ENCODE measurements at regions not wholly inside any gene's neighbourhood (a gene's known extent, or its start where the extent isn't known, plus 50 kb on each side); places are given as distances from the start of the nearest gene placed in this dataset.

DNA sequence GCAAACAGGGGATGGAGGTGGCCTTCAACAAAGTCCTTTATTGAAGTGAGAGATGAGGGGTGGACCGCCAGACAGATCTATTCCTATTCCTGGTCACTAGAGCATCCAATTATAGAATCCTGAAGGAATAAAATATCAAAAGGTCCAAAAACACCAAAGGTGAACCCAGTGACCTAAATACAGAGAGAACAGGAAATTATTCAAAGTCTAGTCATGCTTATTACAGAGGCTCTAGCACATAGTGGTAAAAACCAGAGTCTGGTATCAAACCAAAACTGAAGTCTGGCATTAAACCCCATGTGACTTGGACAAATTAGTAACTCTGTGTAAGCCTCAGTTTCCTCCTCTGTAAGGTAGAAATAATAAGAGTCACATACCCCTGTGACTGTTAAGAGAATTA is 100.5 kb upstream of the SNX2 start:
- TF ChIP-seq EZH2 (optimal IDR thresholded peaks at IDR 0.05; ENCODE audit: low read depth, low read length) = no peak
- no peak for TF ChIP-seq EZH2phosphoT487 (IDR thresholded peaks at IDR 0.05; ENCODE audit: low read length)
- TF ChIP-seq, protein P1, sequence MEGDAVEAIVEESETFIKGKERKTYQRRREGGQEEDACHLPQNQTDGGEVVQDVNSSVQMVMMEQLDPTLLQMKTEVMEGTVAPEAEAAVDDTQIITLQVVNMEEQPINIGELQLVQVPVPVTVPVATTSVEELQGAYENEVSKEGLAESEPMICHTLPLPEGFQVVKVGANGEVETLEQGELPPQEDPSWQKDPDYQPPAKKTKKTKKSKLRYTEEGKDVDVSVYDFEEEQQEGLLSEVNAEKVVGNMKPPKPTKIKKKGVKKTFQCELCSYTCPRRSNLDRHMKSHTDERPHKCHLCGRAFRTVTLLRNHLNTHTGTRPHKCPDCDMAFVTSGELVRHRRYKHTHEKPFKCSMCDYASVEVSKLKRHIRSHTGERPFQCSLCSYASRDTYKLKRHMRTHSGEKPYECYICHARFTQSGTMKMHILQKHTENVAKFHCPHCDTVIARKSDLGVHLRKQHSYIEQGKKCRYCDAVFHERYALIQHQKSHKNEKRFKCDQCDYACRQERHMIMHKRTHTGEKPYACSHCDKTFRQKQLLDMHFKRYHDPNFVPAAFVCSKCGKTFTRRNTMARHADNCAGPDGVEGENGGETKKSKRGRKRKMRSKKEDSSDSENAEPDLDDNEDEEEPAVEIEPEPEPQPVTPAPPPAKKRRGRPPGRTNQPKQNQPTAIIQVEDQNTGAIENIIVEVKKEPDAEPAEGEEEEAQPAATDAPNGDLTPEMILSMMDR (IDR thresholded peaks at IDR 0.05; ENCODE audit: low read length) = no peak
- Histone ChIP-seq H3K9me3 (replicated peaks; ENCODE audit: insufficient read depth, low read length) (no peaks in the 10 kb centered on the region), H3K27ac (ENCODE audit: low read length) (no peak overlapping the region), H3K79me2 (ENCODE audit: low read length) (no peaks in the 10 kb centered on the region), H3K9me2 (replicated peaks; ENCODE audit: insufficient read depth, low read length) (no peaks in the 10 kb centered on the region), H2AFZ (ENCODE audit: low read length) (no peak overlapping the region), H3K27me3 (replicated peaks; ENCODE audit: insufficient read depth, low read length) (no peaks in the 10 kb centered on the region), H3K4me3 (ENCODE audit: low read length) (no peak overlapping the region), H3F3A (ENCODE audit: insufficient read depth, low read length) (no peaks in the 10 kb centered on the region), H4K20me1 (ENCODE audit: insufficient read depth, low read length) (no peaks in the 10 kb centered on the region), H3K36me3 (replicated peaks; ENCODE audit: insufficient read depth, low read length) (no peaks in the 10 kb centered on the region), H3K9ac (ENCODE audit: low read length) (no peak overlapping the region), H3K4me2 (ENCODE audit: low read depth, low read length) (no peak overlapping the region), H3K4me1 (ENCODE audit: low read length) (no peaks in the 10 kb centered on the region)
- DNase-seq = no peak

DNA sequence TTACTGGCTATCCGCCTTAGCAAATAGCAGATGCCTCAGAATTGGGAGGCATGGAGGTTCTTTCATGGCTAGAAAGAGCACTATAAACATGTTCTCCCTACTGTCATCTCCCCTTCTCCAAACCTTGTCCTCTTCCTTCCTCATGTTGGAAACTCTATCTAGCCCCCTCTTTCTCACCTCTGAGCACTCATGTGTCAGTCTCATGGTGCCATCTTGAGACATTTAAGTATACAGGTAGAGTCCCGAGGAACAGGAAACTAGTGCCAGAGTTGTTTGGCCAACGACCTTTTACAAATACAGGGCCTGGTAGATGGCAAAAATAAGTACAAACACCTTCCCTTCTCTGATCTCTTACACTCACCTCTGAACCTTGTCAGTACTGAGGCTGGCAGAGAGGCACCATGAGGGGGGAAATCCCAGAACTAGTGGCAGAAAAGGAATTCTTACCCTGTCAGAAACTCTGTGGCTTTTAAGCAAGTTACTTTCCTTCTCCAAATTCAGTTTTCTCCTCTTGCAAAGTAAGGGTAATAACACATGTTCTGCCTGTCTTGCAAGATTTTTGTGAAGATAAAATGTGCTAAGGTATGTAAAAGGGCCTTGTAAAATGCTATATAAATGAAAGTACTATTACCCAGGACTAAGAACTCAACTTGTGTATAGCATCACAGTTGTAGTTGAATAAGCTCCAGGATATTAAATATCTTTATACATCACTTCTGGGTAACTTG is 94.1 kb upstream of the SNX2 start:
- Histone ChIP-seq H3K79me2 (ENCODE audit: low read length) (no peaks in the 10 kb centered on the region), H4K20me1 (ENCODE audit: insufficient read depth, low read length) (no peaks in the 10 kb centered on the region), H3K9me3 (replicated peaks; ENCODE audit: insufficient read depth, low read length) (no peaks in the 10 kb centered on the region), H3K27ac (ENCODE audit: low read length) (no peak overlapping the region), H3K9me2 (replicated peaks; ENCODE audit: insufficient read depth, low read length) (no peaks in the 10 kb centered on the region), H3K9ac (ENCODE audit: low read length) (no peak overlapping the region), H3K36me3 (replicated peaks; ENCODE audit: insufficient read depth, low read length) (no peaks in the 10 kb centered on the region), H2AFZ (ENCODE audit: low read length) (no peak overlapping the region), H3K27me3 (replicated peaks; ENCODE audit: insufficient read depth, low read length) (no peaks in the 10 kb centered on the region), H3K4me2 (ENCODE audit: low read depth, low read length) (no peak overlapping the region), H3K4me3 (ENCODE audit: low read length) (no peak overlapping the region), H3F3A (ENCODE audit: insufficient read depth, low read length) (no peaks in the 10 kb centered on the region), H3K4me1 (ENCODE audit: low read length) (no peaks in the 10 kb centered on the region)
- TF ChIP-seq EZH2 (optimal IDR thresholded peaks at IDR 0.05; ENCODE audit: low read depth, low read length) (no peak), EZH2phosphoT487 (IDR thresholded peaks at IDR 0.05; ENCODE audit: low read length) (no peak)
- TF ChIP-seq, protein P1 (IDR thresholded peaks at IDR 0.05; ENCODE audit: low read length) = no peak
- no peak for DNase-seq

DNA sequence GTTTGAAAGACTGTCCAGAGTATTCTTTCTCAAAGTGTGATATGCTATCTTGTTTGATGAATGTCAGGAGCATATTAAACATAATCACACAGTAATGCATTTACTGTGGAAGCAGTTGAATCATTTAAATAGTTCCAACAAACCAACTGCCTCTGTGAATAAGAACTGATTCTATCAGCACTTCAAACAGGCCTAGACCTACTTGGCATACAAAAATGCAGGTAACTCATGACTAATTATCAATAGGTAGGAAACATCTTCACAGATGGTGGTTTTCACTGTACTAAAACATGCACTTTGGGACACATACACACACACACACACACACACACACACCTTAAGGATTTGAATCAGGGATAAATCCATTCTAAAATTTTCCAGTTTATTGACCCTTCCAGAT is 91.2 kb upstream of the SNX2 start:
- Histone ChIP-seq H3K27ac (ENCODE audit: low read length) (no peak overlapping the region), H2AFZ (ENCODE audit: low read length) (no peak overlapping the region), H3K4me1 (ENCODE audit: low read length) (no peaks in the 10 kb centered on the region), H3K9me2 (replicated peaks; ENCODE audit: insufficient read depth, low read length) (no peaks in the 10 kb centered on the region), H3K4me2 (ENCODE audit: low read depth, low read length) (no peak overlapping the region), H3K79me2 (ENCODE audit: low read length) (no peaks in the 10 kb centered on the region), H4K20me1 (ENCODE audit: insufficient read depth, low read length) (no peaks in the 10 kb centered on the region), H3K36me3 (replicated peaks; ENCODE audit: insufficient read depth, low read length) (no peaks in the 10 kb centered on the region), H3K4me3 (ENCODE audit: low read length) (no peak overlapping the region), H3F3A (ENCODE audit: insufficient read depth, low read length) (no peaks in the 10 kb centered on the region), H3K27me3 (replicated peaks; ENCODE audit: insufficient read depth, low read length) (no peaks in the 10 kb centered on the region), H3K9me3 (replicated peaks; ENCODE audit: insufficient read depth, low read length) (no peaks in the 10 kb centered on the region), H3K9ac (ENCODE audit: low read length) (no peak overlapping the region)
- no peak for DNase-seq
- TF ChIP-seq EZH2 (optimal IDR thresholded peaks at IDR 0.05; ENCODE audit: low read depth, low read length) (no peak), EZH2phosphoT487 (IDR thresholded peaks at IDR 0.05; ENCODE audit: low read length) (no peak)
- TF ChIP-seq, protein P1 (IDR thresholded peaks at IDR 0.05; ENCODE audit: low read length) = no peak

Measured in MM.1S (cell line).